ENCODE measurements at regions not wholly inside any gene's neighbourhood (a gene's known extent, or its start where the extent isn't known, plus 50 kb on each side); places are given as distances from the start of the nearest gene placed in this dataset.

- Histone ChIP-seq H3K27ac (ENCODE audit: low read depth, low read length) (no peak overlapping the region), H3K9me3 (ENCODE audit: control insufficient read depth, insufficient read depth, low read length) (no peaks in the 10 kb centered on the region), H3K9me2 (replicated peaks; ENCODE audit: control insufficient read depth, low read length) (no peaks in the 10 kb centered on the region), H3F3A (ENCODE audit: control insufficient read depth, insufficient read depth) (no peaks in the 10 kb centered on the region), H4K20me1 (ENCODE audit: control insufficient read depth, insufficient read depth, low read depth, low read length) (no peaks in the 10 kb centered on the region; the same call in 1 of the 2 replicates), H3K36me3 (ENCODE audit: control insufficient read depth, low read length) (no peaks in the 10 kb centered on the region), H3K4me2 (ENCODE audit: low read length) (no peak overlapping the region), H3K4me3 (ENCODE audit: low read length) (no peak overlapping the region), H3K4me1 (ENCODE audit: control insufficient read depth, low read length) (no peaks in the 10 kb centered on the region), H3K79me2 (ENCODE audit: control insufficient read depth, low read length) (no peaks in the 10 kb centered on the region), H3K27me3 (ENCODE audit: control insufficient read depth, low read length) (no peaks in the 10 kb centered on the region)
- TF ChIP-seq CTCF (IDR thresholded peaks at IDR 0.05; ENCODE audit: low read depth, low read length, poor library complexity, severe bottlenecking) = no peak
- no peak for TF ChIP-seq EZH2phosphoT487 (IDR thresholded peaks at IDR 0.05; ENCODE audit: borderline replicate concordance, low read length)
These were observed 80.0 kb downstream of the SLC25A47 start for GRCh38 chr14:100403105-100403504.

GRCh38 chr14:100403802-100404365 is 80.7 kb downstream of the SLC25A47 start:
- no peak for TF ChIP-seq CTCF (IDR thresholded peaks at IDR 0.05; ENCODE audit: low read depth, low read length, poor library complexity, severe bottlenecking)
- H3K4me3 ChIP-seq (ENCODE audit: low read length) = no peak overlapping the region
- H3K9me3 ChIP-seq (ENCODE audit: control insufficient read depth, insufficient read depth, low read length) = no peaks in the 10 kb centered on the region
- no peaks in the 10 kb centered on the region for H3K79me2 ChIP-seq (ENCODE audit: control insufficient read depth, low read length)
- no peaks in the 10 kb centered on the region for H3K9me2 ChIP-seq (replicated peaks; ENCODE audit: control insufficient read depth, low read length)
- no peaks in the 10 kb centered on the region for H3K4me1 ChIP-seq (ENCODE audit: control insufficient read depth, low read length)
- H3F3A ChIP-seq (ENCODE audit: control insufficient read depth, insufficient read depth) = no peaks in the 10 kb centered on the region
- no peaks in the 10 kb centered on the region for H3K27me3 ChIP-seq (ENCODE audit: control insufficient read depth, low read length)
- H3K4me2 ChIP-seq (ENCODE audit: low read length) = no peak overlapping the region
- no peak overlapping the region for H3K27ac ChIP-seq (ENCODE audit: low read depth, low read length)
- H4K20me1 ChIP-seq (ENCODE audit: control insufficient read depth, insufficient read depth, low read depth, low read length) = no peaks in the 10 kb centered on the region; the same call in 1 of the 2 replicates
- no peaks in the 10 kb centered on the region for H3K36me3 ChIP-seq (ENCODE audit: control insufficient read depth, low read length)

GRCh38 chr14:100404419-100404818 is 81.3 kb downstream of the SLC25A47 start:
- Histone ChIP-seq H3K4me1 (ENCODE audit: control insufficient read depth, low read length) (no peaks in the 10 kb centered on the region), H3K4me2 (ENCODE audit: low read length) (no peak overlapping the region), H3K9me2 (replicated peaks; ENCODE audit: control insufficient read depth, low read length) (no peaks in the 10 kb centered on the region), H3K27ac (ENCODE audit: low read depth, low read length) (no peak overlapping the region), H3F3A (ENCODE audit: control insufficient read depth, insufficient read depth) (no peaks in the 10 kb centered on the region), H3K36me3 (ENCODE audit: control insufficient read depth, low read length) (no peaks in the 10 kb centered on the region), H3K4me3 (ENCODE audit: low read length) (no peak overlapping the region), H3K9me3 (ENCODE audit: control insufficient read depth, insufficient read depth, low read length) (no peaks in the 10 kb centered on the region), H4K20me1 (ENCODE audit: control insufficient read depth, insufficient read depth, low read depth, low read length) (no peaks in the 10 kb centered on the region; the same call in 1 of the 2 replicates), H3K79me2 (ENCODE audit: control insufficient read depth, low read length) (no peaks in the 10 kb centered on the region), H3K27me3 (ENCODE audit: control insufficient read depth, low read length) (no peaks in the 10 kb centered on the region)
- TF ChIP-seq CTCF (IDR thresholded peaks at IDR 0.05; ENCODE audit: low read depth, low read length, poor library complexity, severe bottlenecking) (no peak), EZH2phosphoT487 (IDR thresholded peaks at IDR 0.05; ENCODE audit: borderline replicate concordance, low read length) (no peak)

Data from DOHH2 (cell line).